ENCODE measurements at regions not wholly inside any gene's neighbourhood (a gene's known extent, or its start where the extent isn't known, plus 50 kb on each side); places are given as distances from the start of the nearest gene placed in this dataset.

DNA sequence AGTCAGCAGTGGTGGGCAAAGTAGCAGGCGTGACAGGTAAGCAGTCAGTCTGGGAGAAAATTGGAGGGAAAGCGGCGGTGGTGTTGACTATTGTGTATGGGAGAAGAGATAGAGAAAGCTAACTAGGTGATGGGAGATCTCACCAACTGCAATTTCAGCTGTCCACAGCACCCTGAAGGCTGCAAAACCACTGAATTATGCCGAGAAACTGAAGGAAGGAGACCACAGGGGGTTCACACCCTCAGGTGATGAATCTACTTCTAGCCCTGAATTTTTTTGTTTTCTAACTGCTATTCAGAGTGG is 631.5 kb downstream of the UQCRFS1 start:
- WGBS, 2 donors: 59 to 75% methylated on average over 4 of the region's 4 CpGs

DNA sequence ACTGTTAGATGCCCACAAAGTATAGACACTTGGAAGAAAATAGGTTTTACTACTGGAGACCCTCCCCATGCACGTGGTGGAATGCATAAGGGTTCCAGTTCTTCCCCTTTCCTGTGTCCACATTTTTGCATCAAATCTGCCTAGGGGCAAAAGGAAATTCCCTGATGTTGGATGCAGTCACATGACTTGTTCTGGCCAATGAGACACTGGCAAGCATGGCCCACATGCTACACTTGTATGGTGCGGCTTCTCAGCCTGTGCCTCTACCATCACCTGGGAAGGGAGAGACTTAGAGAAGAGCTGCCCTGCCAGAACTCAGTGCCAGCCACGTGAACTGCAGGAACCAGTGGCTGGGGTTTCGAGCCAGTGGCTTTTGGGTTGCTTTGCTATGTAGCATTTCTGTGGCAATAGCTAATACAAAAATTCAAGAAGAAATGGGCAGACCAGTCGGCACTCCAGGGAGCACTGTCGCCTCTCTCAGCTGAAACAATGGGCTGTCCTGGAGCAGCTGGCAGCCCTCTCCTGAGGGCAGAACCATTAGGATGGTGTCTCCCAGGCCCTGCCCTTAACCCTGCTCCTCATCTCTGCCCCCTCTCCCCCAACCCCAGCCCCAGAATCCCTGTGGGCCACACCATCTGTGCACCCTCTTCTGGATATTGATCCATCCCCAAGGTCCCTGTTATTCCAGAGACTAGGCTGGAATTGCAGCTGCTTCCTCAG is 634.0 kb downstream of the UQCRFS1 start:
- intact Hi-C loops (cut with DNase I): no loop called here
- DNase-seq: no peak
- Histone ChIP-seq H3K27me3 (no peaks in the 10 kb centered on the region), H3K27ac (no peak overlapping the region), H3K4me3 (no peak overlapping the region), H3K9me3 (no peaks in the 10 kb centered on the region), H3K4me1 (no peaks in the 10 kb centered on the region), H3K36me3 (replicated peaks in 1 of 2; ENCODE audit: insufficient read depth in 1 of 2, low read depth in 2 of 2) (no peaks in the 10 kb centered on the region)
- 67 to 74% methylated on average over 3 to 6 of the region's 6 CpGs for WGBS, 2 donors
- no peak for ATAC-seq
- no peak for TF ChIP-seq POLR2A (IDR thresholded peaks at IDR 0.05)
- no peak for TF ChIP-seq CTCF (IDR thresholded peaks at IDR 0.05)

More for the DNA sequence above, 631.5 kb downstream of the UQCRFS1 start:
- Histone ChIP-seq H3K27ac (no peak overlapping the region), H3K4me3 (no peak overlapping the region), H3K27me3 (no peaks in the 10 kb centered on the region), H3K4me1 (no peaks in the 10 kb centered on the region), H3K36me3 (replicated peaks in 1 of 2; ENCODE audit: insufficient read depth in 1 of 2, low read depth in 2 of 2) (no peaks in the 10 kb centered on the region), H3K9me3 (no peaks in the 10 kb centered on the region)
- TF ChIP-seq POLR2A (IDR thresholded peaks at IDR 0.05): no peak
- no peak for TF ChIP-seq CTCF (IDR thresholded peaks at IDR 0.05)
- DNase-seq: no peak
- no peak for ATAC-seq
- intact Hi-C loops (cut with DNase I): no loop called here

DNA sequence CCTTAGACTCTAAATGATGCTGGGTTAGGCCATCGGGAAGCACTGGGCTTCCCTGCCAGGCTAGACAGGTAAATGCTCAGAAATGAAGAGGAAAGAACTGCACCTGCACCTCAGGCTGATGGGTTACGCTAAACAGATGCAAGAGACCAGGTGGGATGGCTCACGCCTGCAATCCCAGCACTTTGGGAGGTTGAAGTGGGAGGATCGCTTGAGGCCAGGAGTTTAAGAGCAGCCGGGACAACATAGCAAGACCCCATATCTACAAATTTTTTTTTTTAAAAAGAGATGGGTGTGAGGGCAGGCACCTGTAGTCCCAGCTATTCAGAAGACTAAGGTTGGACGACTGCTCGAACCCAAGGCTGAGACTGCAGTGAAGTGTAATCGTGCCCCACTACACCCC is 634.7 kb downstream of the UQCRFS1 start:
- no peak overlapping the region for H3K27ac ChIP-seq
- H3K4me1 ChIP-seq: no peaks in the 10 kb centered on the region
- ATAC-seq (no peak), DNase-seq (no peak)
- H3K9me3 ChIP-seq: no peaks in the 10 kb centered on the region
- TF ChIP-seq POLR2A (IDR thresholded peaks at IDR 0.05): no peak
- TF ChIP-seq CTCF (IDR thresholded peaks at IDR 0.05): no peak
- no peaks in the 10 kb centered on the region for H3K36me3 ChIP-seq (replicated peaks in 1 of 2; ENCODE audit: insufficient read depth in 1 of 2, low read depth in 2 of 2)
- no peak overlapping the region for H3K4me3 ChIP-seq
- 68 to 71% methylated on average over 8 of the region's 8 CpGs for WGBS, 2 donors
- H3K27me3 ChIP-seq: no peaks in the 10 kb centered on the region
- intact Hi-C loops (cut with DNase I): no loop called here

DNA sequence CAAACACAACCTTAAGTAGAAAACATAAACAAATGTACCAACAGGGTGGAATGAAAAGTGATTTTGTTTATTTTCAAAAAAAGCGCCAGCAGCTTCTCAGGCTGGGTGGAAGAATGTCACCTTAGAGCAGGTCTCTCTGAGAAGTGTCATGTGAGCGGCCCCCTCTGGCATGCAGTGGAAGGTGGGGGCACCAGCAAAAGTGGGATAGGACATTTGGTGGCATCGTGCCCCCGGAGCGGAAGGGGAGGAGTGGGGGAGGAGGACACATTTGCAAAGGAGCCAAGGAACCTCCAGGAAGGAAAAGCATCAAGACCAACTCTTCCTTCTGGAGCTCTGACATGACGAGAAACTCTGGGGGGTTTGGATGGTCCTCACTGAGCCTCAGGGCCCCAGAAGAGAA is 635.3 kb downstream of the UQCRFS1 start:
- Histone ChIP-seq H3K27ac (no peak overlapping the region), H3K9me3 (no peaks in the 10 kb centered on the region), H3K36me3 (replicated peaks in 1 of 2; ENCODE audit: insufficient read depth in 1 of 2, low read depth in 2 of 2) (no peaks in the 10 kb centered on the region), H3K4me3 (no peak overlapping the region), H3K4me1 (no peaks in the 10 kb centered on the region), H3K27me3 (no peaks in the 10 kb centered on the region)
- DNase-seq (no peak), ATAC-seq (no peak)
- TF ChIP-seq POLR2A (IDR thresholded peaks at IDR 0.05) (no peak), CTCF (IDR thresholded peaks at IDR 0.05) (no peak)
- 48 to 70% methylated on average over 6 of the region's 6 CpGs for WGBS, 2 donors
- intact Hi-C loops (cut with DNase I): no loop called here

GRCh38 chr19:28577233-28577632 is 635.7 kb downstream of the UQCRFS1 start:
- Histone ChIP-seq H3K4me1 (no peaks in the 10 kb centered on the region), H3K4me3 (no peak overlapping the region), H3K36me3 (replicated peaks in 1 of 2; ENCODE audit: insufficient read depth in 1 of 2, low read depth in 2 of 2) (no peaks in the 10 kb centered on the region), H3K27me3 (no peaks in the 10 kb centered on the region), H3K9me3 (no peaks in the 10 kb centered on the region), H3K27ac (no peak overlapping the region)
- DNase-seq (no peak), ATAC-seq (no peak)
- no peak for TF ChIP-seq POLR2A (IDR thresholded peaks at IDR 0.05)
- TF ChIP-seq CTCF (IDR thresholded peaks at IDR 0.05): no peak
- WGBS, 2 donors: 70 to 82% methylated on average over 2 of the region's 2 CpGs
- intact Hi-C loops (cut with DNase I): no loop called here
